Erythroblast (primary cell): ENCODE measurements at regions not wholly inside any gene's neighbourhood (a gene's known extent, or its start where the extent isn't known, plus 50 kb on each side); places are given as distances from the start of the nearest gene placed in this dataset.

ENCODE experiments used
- DNase-seq, 2 experiments: peaks; one replicate each; lab custom pipeline; 2025; lab: John Stamatoyannopoulos, UW
- GATA1 ChIP-seq: IDR thresholded peaks from 2 replicates; pipeline ENCODE4 v1.6.1; 2011; ENCODE audit warnings: low read depth, mild to moderate bottlenecking, control low read depth, low read length, moderate library complexity
- POLR2A ChIP-seq: IDR thresholded peaks from 2 replicates; pipeline ENCODE4 v1.6.1; 2011; ENCODE audit warnings: mild to moderate bottlenecking, low read length

DNA sequence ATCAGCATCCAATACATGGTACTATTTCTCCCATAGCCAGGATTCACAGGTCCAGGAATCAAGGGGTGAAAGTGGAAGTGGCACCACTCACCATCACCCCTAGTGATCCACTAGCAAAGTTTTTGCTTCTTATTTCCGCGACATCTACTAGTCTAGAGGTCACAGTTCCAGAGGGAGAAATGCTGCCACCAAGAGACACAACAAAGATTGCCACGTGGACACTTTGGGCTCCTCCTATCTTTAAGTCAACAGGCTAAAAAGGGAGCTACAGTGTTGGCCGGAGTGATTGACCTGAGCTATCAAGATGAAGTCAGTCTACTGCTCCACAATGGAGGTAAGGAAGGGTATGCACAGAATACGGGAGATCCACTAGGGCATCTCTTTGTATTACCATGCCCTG, 178.2 kb downstream of the AKR1D1 start:
- no peak for DNase-seq
- TF ChIP-seq GATA1, result no peak

DNA sequence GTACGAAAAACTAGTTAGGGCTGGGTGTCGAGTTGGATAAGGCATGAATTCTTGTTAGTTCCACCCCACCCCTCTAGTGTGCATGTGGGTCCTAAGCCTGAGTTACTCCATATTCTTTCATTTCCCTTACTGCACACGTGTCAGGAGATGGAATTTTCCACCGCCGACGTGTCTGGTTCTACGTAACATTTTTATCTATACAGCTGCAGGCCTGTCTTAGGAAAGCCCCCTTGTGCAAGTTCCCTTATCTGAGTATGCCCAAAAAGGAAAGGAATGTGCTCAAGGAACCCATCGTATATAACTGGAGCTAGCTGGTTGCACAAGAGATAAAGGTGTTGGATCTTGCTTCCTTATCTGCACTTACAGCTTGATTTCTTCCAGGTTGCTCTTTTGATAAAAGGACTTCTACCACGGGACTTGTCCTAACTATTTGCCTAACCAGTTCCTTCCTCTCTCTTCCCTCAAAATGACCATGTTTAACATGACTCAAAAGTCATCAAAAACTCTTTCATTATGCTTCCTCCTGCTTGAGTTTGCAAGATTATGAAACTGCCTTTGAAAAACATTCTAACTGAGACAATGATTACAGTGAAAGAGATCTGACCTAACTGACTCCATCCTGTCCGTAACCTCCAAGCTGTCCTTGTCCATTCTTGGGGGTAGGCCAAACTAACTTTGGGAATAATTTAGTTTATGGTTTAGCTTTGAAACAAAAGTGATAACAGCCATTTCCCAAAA, 181.4 kb downstream of the AKR1D1 start:
- peak; percentile 78 to 89 for DNase-seq

DNA sequence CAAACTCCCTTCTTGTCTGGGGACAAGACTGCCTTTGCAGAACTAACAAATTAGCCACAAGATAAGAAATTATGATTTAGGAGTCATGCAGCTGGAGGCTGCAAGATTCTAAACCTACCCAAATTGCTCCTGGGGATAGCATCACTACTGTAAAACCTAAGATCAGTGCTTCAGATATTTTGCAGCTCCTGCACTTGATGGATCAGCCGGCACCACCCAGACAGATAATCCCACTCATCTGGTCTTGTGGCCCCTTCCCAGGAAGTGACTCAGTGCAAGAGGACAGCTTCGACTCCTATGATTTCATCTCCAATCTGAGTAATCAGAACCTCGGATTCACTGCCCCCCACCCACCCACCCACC, 181.9 kb downstream of the AKR1D1 start:
- TF ChIP-seq GATA1, result no peak
- TF ChIP-seq POLR2A, result no peak
- no peak for DNase-seq

More for the DNA sequence above, 181.4 kb downstream of the AKR1D1 start:
- peak; percentile 39 for TF ChIP-seq GATA1
- TF ChIP-seq POLR2A, result no peak

DNA sequence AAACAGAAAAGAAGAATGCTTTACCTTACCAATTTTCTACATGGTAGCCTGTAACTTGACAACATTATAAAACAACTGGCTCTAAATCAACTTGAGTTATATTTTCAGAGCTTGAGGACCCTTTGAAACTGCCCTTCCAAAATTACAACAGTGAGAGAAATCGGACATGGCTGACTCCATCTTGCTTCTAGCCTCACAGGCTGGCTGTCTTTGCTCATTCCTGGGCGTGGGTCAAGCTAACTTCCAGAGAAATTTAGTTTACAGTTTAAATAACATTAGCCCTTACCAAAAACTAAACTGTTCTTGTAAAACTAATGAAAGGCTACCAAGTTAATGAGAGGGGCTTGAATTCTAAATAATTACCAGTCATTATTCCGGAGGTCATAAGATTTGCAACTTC, 183.4 kb downstream of the AKR1D1 start:
- DNase-seq, result no peak
- TF ChIP-seq GATA1 (no peak), POLR2A (no peak)

DNA sequence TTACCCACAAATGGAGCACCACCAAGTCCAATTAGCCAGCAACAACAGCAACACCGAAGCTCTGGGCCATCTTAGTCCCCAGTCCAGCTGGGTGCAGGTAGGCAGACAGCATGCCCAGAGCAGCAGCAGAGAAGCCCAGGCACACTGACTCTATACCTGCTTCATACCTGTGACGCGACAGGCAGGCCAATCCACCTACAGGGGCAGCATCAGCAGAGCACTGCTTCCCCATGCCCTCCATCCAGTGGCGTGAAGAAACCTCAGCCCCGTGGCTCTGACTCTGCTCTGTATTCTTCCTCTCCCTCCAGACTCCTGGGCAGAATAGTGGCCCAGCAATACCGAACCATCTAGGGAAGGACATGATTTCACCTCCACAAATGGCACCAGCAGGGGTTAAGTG, 191.7 kb downstream of the AKR1D1 start:
- TF ChIP-seq GATA1 (no peak), POLR2A (no peak)

DNA sequence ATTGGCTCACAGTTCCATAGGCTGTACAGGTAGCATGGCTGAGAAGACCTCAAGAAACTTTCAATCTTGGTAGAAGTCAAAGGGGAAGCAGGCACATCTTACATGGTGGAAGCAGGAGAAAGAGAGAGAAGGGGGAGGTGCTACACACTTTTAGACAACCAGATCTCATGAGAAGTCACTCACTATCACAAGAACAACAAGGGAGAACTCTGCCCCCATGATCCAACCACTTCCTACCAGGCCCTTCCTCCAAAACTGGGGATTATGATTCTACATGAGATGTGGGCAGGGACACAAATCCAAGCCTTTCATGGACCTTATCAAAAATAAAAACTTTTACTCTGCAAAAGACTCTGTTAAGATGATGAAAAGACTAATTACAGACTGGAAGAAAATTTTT, 183.2 kb upstream of the TRIM24 start:
- DNase-seq, result no peak
- TF ChIP-seq POLR2A (no peak), GATA1 (no peak)

More for the DNA sequence above, 191.7 kb downstream of the AKR1D1 start:
- DNase-seq, result no peak

DNA sequence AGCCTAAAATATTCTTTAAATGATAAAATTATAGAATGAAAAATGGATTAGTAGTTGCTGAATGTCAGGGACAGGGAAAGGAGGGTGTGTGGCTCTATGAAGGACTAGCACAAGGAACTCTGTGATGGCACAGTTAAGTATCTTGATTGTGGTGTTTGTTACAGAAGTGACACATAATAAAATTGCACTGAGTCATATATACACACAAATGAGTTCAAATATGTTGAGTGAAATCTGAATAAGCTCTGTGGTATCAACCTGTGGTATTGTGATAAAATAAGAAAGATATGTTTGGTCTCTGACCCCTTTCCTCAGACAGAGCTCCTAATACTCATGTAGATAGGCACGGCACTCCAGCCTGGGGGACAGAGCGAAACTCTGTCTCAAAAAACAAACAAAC, 181.5 kb upstream of the TRIM24 start:
- no peak for DNase-seq
- TF ChIP-seq POLR2A (no peak), GATA1 (no peak)

DNA sequence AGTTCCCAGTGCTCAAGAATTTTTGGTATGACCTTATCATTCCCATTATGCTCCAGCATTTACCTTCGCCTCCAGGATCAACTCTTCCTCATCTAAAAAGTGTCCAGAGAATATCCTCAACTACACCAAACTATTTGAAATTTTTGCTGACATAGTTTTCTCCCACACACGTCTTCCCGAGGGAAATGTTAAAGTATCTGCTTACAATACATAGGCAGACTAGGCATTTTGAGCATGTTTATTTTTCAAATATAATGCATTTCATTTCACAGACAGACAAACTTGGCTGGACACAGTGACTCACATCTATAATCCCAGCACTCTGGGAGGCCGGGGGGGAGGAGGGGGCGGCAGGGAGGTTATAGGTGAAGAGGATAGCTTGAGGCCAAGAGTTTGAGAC, 177.1 kb upstream of the TRIM24 start:
- DNase-seq, result no peak
- TF ChIP-seq POLR2A, result no peak
- TF ChIP-seq GATA1, result no peak

DNA sequence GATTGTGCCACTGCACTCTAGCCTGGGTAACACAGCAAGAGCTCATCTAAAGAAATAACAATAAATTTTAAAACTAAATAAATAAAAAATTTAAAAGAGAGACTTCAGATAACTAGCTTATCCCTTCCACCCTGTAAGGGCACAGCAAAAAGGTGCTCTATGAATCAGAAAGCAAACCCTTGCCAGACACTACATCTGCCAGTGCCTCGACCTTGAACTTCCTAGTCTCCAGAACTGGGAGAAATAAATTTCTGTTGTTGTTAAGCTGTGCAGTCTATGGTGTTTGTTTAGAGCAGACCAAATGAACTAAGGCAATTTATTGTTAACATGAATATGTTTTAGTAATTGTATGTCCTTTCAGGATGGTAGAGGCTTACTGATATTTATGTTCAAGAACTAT, 174.9 kb upstream of the TRIM24 start:
- no peak for TF ChIP-seq GATA1

DNA sequence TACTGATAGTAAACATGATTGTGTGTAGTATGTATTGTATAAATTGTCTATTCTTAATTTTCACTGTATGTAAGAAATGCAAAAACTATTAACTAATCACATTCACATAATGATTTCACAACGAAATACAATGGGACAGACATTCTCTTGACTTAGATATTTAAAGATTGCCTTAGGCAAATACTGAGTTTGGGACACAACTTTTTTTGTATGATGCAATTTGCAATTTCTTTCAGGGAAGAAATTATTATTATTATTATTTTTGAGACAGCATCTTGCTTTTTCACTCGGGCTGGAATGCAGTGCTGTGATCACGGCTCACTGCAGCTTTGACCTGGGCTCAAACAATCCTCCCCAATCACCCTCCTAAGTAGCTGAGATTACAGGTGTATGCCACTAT, 173.2 kb upstream of the TRIM24 start:
- TF ChIP-seq POLR2A, result no peak
- TF ChIP-seq GATA1, result no peak
- no peak for DNase-seq

More for the DNA sequence above, 174.9 kb upstream of the TRIM24 start:
- DNase-seq, result no peak

DNA sequence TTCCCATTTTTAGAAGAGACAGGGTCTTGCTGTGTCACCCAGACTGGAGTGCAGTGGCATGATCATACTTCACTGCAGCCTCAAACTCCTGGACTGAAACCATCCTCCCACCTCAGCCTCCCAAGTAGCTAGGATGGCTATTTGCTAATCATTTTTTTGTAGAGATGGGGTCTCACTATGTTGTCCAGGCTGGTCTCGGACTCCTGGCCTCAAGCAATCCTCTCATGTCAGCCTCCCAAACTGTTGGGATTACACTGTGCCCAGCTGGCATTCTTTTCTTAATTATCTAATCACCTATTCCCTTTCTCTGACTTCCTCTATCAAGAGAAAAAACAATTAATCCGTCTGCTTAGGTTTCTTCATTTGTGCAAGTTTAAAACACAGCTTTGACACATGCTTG, 172.5 kb upstream of the TRIM24 start:
- DNase-seq, result no peak
- no peak for TF ChIP-seq POLR2A

DNA sequence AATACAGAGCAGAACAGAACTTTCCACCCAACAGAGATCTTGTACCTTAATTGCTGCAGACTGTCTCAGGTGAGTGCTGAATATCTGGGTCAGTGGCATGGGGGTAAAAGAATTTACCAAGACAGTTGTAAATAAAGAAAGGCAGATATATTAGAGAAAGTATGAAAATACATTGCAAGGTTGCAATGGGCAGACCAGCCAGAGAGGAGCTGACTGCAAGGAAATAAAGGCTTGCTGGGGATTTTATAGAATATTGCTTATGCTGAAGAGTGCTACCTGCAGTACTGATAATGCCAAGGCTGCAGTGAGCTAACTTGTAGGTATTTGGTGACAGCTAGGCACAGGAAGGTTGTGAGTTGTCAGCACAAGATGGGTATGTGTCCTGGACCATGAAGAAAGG, 171.0 kb upstream of the TRIM24 start:
- TF ChIP-seq GATA1 (no peak), POLR2A (no peak)
- no peak for DNase-seq

DNA sequence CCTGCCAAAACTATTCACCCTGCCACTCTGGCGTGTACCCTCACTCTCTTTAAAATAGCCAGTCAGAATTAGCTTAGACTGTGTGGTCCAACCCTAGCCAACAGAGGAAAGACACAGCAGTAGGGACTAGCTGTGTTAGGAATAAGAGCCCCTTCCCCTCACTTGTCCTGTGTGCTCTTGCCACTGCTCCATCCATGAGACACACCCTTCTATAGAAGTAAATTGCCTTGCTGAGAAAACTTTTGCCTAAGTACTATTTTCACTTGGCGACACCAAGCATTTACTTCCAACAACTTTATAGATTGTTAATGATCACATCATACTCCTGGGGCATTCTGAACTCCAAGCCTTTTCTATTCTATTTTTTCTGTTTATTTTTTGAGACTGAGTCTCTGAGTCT, 170.2 kb upstream of the TRIM24 start:
- DNase-seq, result no peak
- no peak for TF ChIP-seq POLR2A
- TF ChIP-seq GATA1, result no peak

DNA sequence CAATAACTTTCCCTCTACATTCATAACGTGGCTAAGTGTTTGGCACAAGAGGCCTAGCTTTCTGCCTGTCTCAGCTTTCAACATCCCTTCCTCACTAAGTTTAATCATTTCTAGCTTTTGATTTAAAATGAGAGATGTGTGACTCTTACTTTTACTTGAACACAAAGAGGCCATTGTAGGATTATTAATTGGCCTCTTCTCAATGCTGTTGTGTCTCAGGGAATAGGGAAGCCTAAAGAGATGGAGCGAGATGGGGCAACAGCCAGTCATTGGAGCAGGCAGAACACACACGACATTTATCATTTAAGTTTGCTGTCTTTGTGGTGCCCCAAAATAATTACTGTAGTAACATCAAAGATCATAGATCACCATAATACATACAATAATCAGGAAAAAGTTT, 167.1 kb upstream of the TRIM24 start:
- no peak for DNase-seq
- TF ChIP-seq GATA1 (no peak), POLR2A (no peak)

DNA sequence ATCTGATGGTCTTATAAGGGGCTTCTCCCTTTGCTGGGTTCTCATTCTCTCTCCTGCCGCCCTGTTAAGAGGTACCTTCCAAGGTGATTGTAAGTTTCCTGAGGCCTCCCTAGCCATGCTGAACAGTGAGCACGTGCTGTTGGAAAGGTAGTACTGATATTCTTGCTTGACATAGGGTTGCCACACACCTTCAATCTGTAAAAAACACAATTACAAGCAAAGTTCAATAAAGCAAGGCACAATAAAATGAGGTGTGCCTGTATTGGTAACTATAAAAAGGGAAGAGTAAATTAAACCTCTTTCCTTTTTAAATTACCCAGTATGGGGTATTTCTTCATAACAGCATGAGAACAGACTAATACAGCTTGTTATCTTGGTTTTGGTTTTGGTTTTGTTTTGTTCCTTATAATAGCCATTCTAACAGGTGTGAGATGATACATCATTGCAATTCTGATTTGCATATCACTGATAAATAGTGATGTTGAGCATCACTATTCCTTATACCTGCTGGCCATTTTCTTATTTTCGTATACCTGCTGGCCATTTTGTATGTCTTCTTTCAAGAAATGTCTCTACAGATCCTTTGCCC, 164.9 kb upstream of the TRIM24 start:
- TF ChIP-seq POLR2A, result no peak
- TF ChIP-seq GATA1, result no peak
- no peak for DNase-seq
